GM20000 (cell line): ENCODE measurements at regions not wholly inside any gene's neighbourhood (a gene's known extent, or its start where the extent isn't known, plus 50 kb on each side); places are given as distances from the start of the nearest gene placed in this dataset.
A peak's percentile ranks its signal among the peaks of the same experiment; 100 is the strongest.

Experiments used
- DNase-seq: peaks from one replicate; pipeline ENCODE4 v3.0.0; 2012; ENCODE audit warnings: low spot score
- TF ChIP-seq, protein P1 (sequence below): IDR thresholded peaks from 2 replicates; pipeline ENCODE4 v1.5.1; 2012; ENCODE audit warnings: mild to moderate bottlenecking, control low read depth; ENCODE audit errors: extremely low read depth, missing control alignments

GRCh38 chr9:91032121-91032531 lies 230.5 kb downstream of the SYK start:
- TF ChIP-seq, protein P1, sequence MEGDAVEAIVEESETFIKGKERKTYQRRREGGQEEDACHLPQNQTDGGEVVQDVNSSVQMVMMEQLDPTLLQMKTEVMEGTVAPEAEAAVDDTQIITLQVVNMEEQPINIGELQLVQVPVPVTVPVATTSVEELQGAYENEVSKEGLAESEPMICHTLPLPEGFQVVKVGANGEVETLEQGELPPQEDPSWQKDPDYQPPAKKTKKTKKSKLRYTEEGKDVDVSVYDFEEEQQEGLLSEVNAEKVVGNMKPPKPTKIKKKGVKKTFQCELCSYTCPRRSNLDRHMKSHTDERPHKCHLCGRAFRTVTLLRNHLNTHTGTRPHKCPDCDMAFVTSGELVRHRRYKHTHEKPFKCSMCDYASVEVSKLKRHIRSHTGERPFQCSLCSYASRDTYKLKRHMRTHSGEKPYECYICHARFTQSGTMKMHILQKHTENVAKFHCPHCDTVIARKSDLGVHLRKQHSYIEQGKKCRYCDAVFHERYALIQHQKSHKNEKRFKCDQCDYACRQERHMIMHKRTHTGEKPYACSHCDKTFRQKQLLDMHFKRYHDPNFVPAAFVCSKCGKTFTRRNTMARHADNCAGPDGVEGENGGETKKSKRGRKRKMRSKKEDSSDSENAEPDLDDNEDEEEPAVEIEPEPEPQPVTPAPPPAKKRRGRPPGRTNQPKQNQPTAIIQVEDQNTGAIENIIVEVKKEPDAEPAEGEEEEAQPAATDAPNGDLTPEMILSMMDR: no peak
- no peak for DNase-seq

DNA sequence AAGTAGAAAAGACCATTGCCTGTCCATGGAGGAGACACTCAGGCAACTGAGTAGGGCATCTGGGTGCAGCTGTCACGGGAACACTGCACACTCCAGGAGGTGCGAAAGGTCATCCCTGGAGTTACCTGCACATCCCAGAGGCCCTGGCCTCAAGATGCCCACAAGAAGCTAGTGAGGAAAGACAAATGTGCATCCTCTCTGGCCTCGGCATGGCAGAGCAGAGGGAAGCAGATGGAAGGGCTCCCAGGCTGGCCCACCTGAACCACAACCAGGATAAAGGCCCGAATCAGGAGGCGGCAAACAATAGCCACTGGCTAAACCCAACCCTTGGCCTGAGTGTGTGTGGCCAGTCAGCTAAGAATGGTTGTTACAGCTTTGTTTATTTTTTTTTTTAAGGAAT lies 231.7 kb downstream of the SYK start:
- DNase-seq: no peak
- TF ChIP-seq, protein P1: no peak

DNA sequence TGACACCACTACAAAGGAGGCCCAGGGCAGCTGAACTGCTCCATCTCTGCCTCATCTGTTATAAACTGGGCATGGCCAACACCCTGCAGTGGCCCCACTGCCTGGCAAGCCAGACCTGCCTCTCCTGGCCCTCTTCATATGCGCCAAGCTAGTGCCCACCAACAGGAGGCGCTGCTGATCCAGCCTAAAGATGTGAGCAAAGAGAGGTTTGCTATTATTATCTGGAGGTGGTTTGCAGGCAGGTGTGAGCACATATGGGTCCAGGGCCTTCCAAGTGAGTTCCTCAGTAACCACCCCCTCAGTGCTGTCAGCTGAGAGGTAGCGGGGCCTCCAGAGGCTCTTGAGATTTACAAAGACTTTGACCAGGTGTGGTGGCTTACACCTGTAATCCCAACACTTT lies 232.2 kb downstream of the SYK start:
- peak; percentile 27 for DNase-seq
- TF ChIP-seq, protein P1: peak; percentile 68

- TF ChIP-seq, protein P1: no peak
- DNase-seq: no peak
Observed at GRCh38 chr9:91034521-91034920, 232.9 kb downstream of the SYK start.

- no peak for DNase-seq
- TF ChIP-seq, protein P1: no peak
Observed at GRCh38 chr9:91034976-91035824, 233.6 kb downstream of the SYK start.

DNA sequence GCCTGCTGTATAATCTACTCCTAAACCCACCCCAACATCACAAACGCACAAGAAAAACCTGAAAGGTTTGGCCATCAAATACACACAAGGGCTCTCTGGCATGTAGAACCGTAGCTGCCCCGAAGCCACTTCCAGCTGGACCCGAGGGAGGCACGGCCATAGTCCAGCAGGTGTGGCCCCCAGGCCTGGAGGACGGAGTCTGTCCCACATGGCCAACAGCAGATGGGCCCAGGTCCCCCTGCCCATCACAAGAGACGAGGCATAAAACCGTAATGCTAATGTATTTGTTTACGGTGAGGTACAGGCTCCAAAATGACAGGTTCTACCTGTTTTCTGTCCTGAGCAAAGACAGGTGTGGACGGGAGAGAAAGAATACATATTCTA lies 234.2 kb downstream of the SYK start:
- TF ChIP-seq, protein P1: no peak

GRCh38 chr9:91036356-91036755 lies 234.7 kb downstream of the SYK start:
- DNase-seq: no peak
- TF ChIP-seq, protein P1: no peak

More for the DNA sequence above, 234.2 kb downstream of the SYK start:
- no peak for DNase-seq
